Activated T-helper 9 cell treated with anti-CD3 and anti-CD28 coated beads, Interleukin-2, amount 50 U/mL, for 16 hours (primary cell): ENCODE measurements at regions not wholly inside any gene's neighbourhood (a gene's known extent, or its start where the extent isn't known, plus 50 kb on each side); places are given as distances from the start of the nearest gene placed in this dataset.
"Not testable (repeated sequence)": the region's sequence is repeated elsewhere in the genome, so short reads cannot be mapped to it uniquely, and the experiment has no call there.

ENCODE experiments used
- DNase-seq: peaks from one replicate; pipeline ENCODE4 v3.0.0-alpha.2; 2020; ENCODE audit warnings: low read depth

GRCh38 chr3:110397115-110397514, 674.5 kb upstream of the NECTIN3 start:
- DNase-seq = no peak

DNA sequence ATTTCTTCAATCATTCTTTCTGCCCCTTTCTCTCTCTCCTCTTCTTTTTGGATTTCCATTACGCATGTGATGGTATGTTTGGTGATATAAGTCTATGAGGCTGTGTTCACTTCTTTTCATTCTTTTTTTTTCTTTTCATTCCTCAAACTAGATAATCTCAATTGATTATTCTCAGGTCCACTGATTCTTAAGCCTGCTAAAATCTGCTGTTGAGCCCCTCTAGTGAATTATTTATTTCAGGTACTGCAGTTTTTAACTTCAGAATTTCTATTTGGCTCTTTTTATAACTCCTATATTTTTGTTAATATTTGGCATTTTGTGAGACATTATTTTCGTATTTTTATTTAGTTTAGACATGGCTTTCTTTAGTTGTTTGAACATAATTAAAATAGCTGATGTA, 671.3 kb upstream of the NECTIN3 start:
- no peak for DNase-seq

- DNase-seq = no peak
Measured at GRCh38 chr3:110405830-110406585, 665.6 kb upstream of the NECTIN3 start.

GRCh38 chr3:110413266-110413665, 658.4 kb upstream of the NECTIN3 start:
- DNase-seq = no peak

DNA sequence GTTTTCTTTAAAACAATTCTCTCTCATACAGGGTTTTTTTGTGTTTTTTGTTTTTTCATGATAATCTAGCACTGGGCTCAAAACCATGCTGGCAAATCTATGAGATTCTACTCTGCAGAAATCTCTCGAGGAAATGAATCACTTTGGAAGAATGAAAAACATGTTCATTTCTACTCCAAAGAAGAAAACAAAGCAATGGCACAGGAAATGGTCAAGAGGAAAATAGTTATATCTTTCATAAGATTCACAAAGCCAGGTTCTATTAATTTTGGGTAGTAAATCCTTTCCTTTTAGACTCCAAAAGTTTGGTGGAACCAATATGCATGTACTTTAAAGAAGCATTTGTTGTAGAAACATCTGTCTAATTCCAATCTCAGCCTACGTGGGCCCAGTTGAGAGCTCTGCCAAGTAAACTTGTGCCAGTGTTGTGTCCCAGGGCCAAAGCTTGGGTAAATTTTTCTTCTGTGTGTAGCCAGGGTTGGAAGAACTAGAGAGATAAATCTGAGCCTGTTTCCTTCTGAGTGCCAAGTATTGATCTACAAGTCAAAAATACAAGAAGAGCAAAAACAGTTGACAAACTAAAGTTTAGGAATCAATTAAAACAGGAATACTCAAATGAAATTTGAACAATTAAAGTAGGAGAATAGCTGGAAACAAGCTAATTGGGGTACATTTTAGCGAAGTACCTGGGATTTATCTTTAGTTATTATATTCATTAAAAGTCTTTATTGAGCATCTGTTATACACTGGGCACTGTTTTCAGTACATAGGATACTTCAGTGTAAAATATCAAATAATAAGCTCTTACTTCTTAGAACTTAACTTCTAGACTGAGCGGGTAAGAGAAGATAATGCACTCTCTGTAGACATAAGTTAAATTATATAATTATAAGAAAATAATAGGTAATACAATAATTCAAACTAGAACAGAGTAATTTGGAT, 657.5 kb upstream of the NECTIN3 start:
- no peak for DNase-seq

GRCh38 chr3:110414855-110415254, 656.8 kb upstream of the NECTIN3 start:
- no peak for DNase-seq

- DNase-seq = no peak
Measured at GRCh38 chr3:110419096-110419495, 652.5 kb upstream of the NECTIN3 start.

DNA sequence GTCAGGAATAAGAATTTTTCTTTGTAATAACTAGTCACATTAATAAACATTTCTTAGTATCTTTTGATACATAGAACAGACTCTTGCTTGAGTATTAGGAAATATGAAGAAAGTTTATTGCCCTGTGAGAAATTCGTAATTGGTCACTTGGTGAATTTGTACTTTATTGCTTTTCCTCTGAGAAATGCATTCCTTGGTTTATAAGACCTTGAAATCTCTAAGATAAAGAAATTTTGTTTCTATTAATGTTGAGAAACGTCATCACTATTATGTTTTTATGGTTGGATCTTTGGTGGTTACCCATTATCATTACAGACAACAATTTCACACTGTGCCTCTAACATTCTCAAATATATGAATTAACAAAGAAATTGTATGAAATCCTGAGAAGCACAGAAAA, 652.0 kb upstream of the NECTIN3 start:
- DNase-seq = no peak

DNA sequence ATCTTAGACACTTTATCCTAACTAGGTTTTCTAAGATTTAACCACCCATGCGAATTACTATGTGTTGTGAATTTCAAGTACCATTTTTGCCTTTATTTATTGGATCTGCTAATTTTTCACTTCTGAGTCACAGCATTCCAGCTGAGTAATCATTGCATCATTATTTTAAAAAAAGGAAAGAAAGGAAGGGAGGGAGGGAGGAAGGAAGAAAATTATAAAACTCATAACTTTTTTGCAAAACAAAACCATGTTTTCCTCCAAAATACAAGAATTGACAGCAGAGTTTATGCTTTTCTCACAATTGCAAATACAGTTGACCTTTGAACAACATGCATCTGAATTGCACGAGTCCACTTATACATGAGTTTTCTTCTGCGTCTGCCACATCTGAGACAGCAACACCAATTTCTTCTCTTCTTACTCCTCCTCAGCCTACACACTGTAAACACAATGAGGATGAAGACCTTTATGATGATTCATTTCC, 651.4 kb upstream of the NECTIN3 start:
- DNase-seq = no peak

DNA sequence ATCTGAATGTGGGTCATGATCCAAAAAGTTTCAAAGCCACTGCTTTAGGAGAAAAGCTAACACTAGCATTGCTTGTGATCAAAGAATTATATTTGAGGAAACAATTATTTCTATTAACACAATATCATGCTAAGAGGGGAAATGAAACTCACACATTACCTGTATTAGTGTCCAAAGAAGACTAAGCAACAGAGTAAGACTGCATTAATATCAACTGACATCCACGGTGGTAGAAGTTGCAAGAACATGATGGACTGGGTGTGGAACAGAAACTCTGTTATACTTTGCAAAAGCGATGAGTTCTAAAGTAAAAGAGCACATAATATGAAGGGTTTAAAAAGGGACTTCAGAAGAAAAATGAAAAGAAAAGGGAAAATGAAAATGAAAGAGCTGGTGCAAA, 648.3 kb upstream of the NECTIN3 start:
- DNase-seq = no peak

GRCh38 chr3:110430146-110430545, 641.5 kb upstream of the NECTIN3 start:
- no peak for DNase-seq

DNA sequence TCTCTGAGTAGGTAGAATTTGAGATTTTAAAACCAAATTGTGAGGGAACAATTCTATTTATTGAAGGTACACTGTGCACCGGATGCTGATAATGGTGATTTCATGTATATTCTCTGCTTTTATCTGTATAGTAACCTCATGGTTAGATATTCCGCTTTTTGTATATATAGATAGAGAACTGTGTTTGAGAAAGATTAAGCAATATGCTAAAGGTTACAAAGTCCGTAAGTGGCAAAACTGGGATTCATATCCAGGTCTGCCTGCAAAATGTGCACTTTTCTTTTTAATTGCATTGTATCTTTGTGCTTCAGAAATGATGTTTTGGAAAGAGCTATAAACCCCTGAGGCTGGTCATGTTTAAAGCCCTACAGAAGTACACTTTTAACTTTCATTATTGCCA, 635.4 kb upstream of the NECTIN3 start:
- no peak for DNase-seq

- not testable (repeated sequence) for DNase-seq
Measured at GRCh38 chr3:110440066-110440653, 631.5 kb upstream of the NECTIN3 start.

GRCh38 chr3:110454066-110454465, 617.5 kb upstream of the NECTIN3 start:
- no peak for DNase-seq

DNA sequence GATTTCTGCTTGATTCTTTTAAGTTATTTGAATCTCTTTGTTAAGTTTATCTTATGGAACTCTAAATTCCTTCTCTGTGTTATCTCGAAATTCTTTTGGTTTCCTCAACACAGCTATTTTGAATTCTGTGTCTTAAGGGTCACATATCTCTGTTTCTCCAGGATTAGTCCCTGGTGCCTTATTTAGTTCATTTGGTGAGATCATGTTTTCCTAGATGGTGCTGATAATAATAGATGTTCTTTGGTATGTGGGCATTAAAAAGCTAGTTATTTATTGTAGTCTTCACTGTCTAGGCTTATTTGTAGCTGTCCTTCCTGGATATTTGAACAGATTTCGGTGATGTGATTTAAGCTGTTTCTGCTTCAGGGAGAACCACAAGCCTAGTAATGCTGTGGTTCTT, 615.6 kb upstream of the NECTIN3 start:
- no peak for DNase-seq

- no peak for DNase-seq
Measured at GRCh38 chr3:110456438-110457138, 615.0 kb upstream of the NECTIN3 start.

- no peak for DNase-seq
Measured at GRCh38 chr3:110457508-110457907, 614.1 kb upstream of the NECTIN3 start.

DNA sequence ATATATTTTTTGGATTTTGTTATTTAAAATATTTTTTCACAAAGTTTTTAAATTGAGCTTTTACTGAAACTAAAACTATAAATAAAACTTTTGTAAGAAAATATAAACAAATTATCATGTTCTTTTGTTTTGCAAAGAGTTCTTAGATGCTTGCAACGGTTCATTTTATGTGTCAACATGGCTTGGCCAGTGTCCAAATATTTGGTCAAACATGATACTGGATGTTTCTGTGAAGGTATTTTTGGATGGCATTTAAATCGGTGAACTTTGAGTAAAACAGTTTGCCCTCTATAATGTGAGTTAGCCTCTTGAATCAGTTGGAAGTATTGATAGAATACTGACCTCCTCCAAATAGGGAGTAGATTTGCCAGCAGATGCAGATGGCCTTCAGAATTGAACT, 612.6 kb upstream of the NECTIN3 start:
- no peak for DNase-seq

GRCh38 chr3:110470310-110470709, 601.3 kb upstream of the NECTIN3 start:
- no peak for DNase-seq

- DNase-seq = no peak
Measured at GRCh38 chr3:110473405-110473804, 598.2 kb upstream of the NECTIN3 start.

DNA sequence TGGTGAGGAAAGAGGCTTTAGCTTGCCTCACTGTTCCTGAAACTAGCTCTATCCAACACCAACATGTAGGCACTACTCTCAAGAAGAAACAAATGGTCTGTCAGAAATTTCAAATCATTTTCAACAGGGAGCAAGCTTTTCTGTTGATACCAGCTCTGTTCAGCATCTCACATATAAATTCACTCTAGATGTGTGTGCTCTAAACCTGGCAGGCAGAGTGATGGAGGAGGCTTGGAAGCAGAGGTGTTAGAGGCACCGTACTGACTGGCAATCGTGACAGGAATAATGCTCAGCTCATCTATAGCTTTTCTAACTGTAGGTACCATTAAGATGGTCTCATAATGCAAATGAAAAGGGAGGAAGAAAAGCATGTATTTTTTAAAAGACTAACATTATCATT, 597.2 kb upstream of the NECTIN3 start:
- DNase-seq = no peak
